Astrocyte of the cerebellum (primary cell): ENCODE measurements at regions not wholly inside any gene's neighbourhood (a gene's known extent, or its start where the extent isn't known, plus 50 kb on each side); places are given as distances from the start of the nearest gene placed in this dataset.
A peak's percentile ranks its signal among the peaks of the same experiment; 100 is the strongest.

Source experiments
- DNase-seq: peaks from one replicate; pipeline ENCODE4 v3.0.0-alpha.2; 2011; ENCODE audit warnings: low read depth
- H3K4me3 ChIP-seq: 2 replicates; pipeline ENCODE4 v1.5.1; 2011; ENCODE audit warnings: mild to moderate bottlenecking, low read depth, low read length, moderate library complexity
- in situ Hi-C: cut with HindIII; loops from 2 replicates; pipeline ENCODE4 v1.10.0; 2017; ENCODE audit warnings: low sequenced_read_pairs
- TF ChIP-seq, protein P1 (sequence below): IDR thresholded peaks from 2 replicates; pipeline ENCODE4 v1.5.1; 2012; ENCODE audit warnings: low read length, low read depth, moderate library complexity, mild to moderate bottlenecking; ENCODE audit errors: missing control alignments

DNA sequence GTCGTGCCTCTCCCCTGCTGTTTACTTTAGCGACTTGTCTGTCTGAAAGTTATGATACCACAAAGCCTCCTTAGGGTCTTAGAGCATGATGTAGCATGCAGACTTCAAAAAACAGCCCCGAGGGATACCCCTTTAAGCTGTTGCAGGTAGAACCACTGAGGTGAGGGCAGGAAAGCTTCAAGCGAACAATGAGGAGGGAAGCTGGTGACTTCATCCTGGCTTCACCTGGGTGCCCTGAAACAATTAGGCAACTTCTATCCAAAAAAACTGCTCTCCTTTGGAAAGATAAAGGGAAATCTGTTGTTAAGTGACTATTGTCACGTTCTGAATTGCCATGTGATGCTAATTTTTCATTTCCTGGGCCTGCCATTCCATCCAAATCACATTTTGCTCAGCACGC lies 231.6 kb downstream of the SOX2 start:
- H3K4me3 ChIP-seq, result no peak overlapping the region
- TF ChIP-seq, protein P1, sequence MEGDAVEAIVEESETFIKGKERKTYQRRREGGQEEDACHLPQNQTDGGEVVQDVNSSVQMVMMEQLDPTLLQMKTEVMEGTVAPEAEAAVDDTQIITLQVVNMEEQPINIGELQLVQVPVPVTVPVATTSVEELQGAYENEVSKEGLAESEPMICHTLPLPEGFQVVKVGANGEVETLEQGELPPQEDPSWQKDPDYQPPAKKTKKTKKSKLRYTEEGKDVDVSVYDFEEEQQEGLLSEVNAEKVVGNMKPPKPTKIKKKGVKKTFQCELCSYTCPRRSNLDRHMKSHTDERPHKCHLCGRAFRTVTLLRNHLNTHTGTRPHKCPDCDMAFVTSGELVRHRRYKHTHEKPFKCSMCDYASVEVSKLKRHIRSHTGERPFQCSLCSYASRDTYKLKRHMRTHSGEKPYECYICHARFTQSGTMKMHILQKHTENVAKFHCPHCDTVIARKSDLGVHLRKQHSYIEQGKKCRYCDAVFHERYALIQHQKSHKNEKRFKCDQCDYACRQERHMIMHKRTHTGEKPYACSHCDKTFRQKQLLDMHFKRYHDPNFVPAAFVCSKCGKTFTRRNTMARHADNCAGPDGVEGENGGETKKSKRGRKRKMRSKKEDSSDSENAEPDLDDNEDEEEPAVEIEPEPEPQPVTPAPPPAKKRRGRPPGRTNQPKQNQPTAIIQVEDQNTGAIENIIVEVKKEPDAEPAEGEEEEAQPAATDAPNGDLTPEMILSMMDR, result no peak
- in situ Hi-C loops, result no loop called here
- no peak for DNase-seq

DNA sequence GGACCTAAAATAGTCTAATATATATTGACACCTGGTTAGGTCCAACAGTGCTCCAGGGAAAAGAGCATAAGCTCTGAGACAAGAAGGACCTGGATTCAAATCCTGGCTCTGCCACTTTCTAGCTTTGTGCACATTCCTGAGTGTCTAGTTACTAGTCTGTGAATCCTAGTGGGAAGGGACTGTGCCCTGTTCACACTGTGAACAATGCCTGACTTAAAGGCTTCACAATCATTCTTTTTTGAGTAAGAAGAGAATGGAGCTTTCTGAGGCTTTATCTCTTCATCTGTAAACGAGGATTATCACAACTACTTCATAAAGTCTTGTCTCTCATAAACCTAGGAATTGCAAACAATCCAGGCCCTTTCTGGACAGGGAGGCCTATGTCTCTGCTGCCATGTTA lies 235.9 kb downstream of the SOX2 start:
- no peak overlapping the region for H3K4me3 ChIP-seq
- in situ Hi-C loops, result no loop called here
- TF ChIP-seq, protein P1, result no peak
- DNase-seq, result no peak

DNA sequence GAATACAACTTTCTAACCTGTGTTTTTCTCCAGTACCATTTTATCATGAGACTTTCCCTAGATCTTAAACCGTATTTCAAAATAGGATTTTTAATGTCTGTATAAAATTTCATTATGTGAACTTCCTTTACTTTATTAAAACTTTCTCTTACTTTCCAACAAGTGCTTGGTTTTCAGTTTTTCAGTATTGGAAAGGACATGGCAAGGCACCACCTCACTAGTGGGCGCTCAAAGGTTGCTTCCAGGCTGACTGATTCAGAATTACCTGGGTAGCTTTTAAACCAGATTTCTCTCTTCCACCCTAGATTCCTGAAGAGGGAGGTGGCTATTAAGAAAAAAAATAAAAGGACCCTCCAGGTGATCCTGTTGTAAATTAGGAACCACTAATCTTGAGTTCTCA lies 236.6 kb downstream of the SOX2 start:
- in situ Hi-C loops, result no loop called here
- H3K4me3 ChIP-seq, result no peak overlapping the region
- TF ChIP-seq, protein P1, result peak; percentile 33
- no peak for DNase-seq

DNA sequence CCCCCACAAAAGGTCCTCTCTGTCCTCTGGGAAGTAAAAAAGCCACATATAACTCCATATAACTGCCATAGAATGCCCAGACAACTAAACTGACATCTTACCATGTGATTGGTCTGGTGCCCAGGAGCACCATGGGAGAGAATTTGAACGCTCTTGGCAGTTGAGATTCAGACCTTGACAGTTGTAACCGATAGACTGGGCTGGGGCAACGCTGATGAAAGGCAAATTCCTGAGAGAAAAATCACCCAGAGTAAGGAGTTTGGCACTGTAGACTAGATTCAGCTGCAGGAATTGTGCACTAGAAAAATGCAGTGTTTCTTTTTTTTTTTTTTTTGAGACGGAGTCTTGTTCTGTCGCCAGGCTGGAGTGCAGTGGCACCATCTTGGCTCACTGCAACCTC lies 240.5 kb downstream of the SOX2 start:
- in situ Hi-C loops, result no loop called here
- TF ChIP-seq, protein P1, result no peak

DNA sequence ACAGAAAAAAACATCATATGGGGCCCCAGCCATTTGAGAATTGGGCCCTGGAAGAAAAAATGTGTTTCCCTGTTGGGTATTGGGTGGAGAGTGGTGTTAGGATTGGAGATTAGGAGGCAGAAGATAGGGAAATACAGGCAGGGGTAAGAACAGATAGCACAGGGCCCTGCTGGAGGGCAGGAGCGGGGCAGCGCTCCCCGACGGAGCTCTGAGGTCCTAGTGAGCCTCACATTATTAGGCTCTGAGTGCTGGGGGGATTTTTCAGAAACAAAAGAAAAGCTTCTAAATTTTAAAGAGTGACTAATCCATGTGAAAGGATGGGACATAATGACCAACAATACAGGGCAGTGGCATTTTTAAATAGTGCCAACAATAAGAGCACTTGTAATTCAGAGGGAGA lies 241.2 kb downstream of the SOX2 start:
- in situ Hi-C loops, result no loop called here
- no peak overlapping the region for H3K4me3 ChIP-seq
- no peak for DNase-seq
- TF ChIP-seq, protein P1, result no peak

More for the DNA sequence above, 240.5 kb downstream of the SOX2 start:
- DNase-seq, result peak; percentile 16
- no peak overlapping the region for H3K4me3 ChIP-seq

DNA sequence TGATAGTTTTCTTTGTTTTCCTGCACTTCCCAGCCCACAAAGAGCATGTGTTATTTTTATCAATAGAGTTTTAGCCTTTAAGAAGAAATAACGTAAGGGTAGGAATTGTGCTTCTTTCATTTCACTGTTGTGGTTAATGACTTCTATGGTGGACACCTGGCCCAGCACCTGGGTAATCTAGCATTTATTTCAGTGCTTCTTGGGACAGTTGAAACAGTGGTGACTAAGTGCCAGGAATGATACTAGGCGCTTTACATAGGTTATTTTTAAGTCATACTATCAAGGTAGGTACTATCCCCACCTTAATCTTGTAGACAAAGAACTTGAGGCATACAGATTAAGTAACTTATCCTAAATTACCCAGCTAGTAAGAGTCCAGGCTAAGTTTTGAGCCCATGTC lies 243.8 kb downstream of the SOX2 start:
- DNase-seq, result no peak
- in situ Hi-C loops, result no loop called here
- H3K4me3 ChIP-seq, result no peak overlapping the region
- TF ChIP-seq, protein P1, result no peak

DNA sequence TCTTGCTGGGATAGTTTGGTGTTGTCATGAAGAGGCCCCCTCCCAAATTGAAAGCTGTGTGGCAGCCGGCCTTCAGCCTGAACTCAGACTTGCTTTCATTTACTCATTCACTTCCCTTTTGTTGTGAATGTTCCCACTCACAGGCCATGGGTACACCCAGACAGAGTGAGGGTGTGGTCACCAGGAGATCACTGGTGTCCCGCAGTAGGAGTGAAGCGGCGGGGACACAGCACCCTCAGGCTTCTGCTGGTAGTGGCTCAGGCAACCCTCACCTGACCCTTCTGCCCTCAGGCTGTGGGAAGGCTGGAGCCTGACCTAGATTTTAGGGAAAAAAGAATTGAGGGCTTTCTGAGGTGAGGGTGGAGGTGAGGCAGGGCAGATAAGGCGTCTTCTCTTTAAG lies 244.4 kb downstream of the SOX2 start:
- H3K4me3 ChIP-seq, result no peak overlapping the region
- in situ Hi-C loops, result no loop called here
- no peak for DNase-seq
- TF ChIP-seq, protein P1, result no peak
